T follicular helper cell (primary cell): ENCODE measurements at regions not wholly inside any gene's neighbourhood (a gene's known extent, or its start where the extent isn't known, plus 50 kb on each side); places are given as distances from the start of the nearest gene placed in this dataset.
"Not testable (repeated sequence)": the region's sequence is repeated elsewhere in the genome, so short reads cannot be mapped to it uniquely, and the experiment has no call there.

ENCODE experiments used
- DNase-seq: peaks from one replicate; pipeline ENCODE4 v3.0.0-alpha.2; 2020; ENCODE audit warnings: low read depth

- no peak for DNase-seq
Observed at GRCh38 chr1:245025525-245025924, 129.3 kb upstream of the KIF26B start.

- DNase-seq: no peak
Observed at GRCh38 chr1:245023222-245023621, 131.6 kb upstream of the KIF26B start.

GRCh38 chr1:245019910-245020486, 134.8 kb upstream of the KIF26B start:
- DNase-seq: no peak

- DNase-seq: no peak
Observed at GRCh38 chr1:245016700-245017099, 138.1 kb upstream of the KIF26B start.

- DNase-seq: no peak
Observed at GRCh38 chr1:245015031-245015430, 139.8 kb upstream of the KIF26B start.

GRCh38 chr1:245014247-245015029, 140.3 kb upstream of the KIF26B start:
- no peak for DNase-seq

GRCh38 chr1:245010018-245010614, 144.7 kb upstream of the KIF26B start:
- no peak for DNase-seq

- DNase-seq: no peak
Observed at GRCh38 chr1:245008761-245009160, 144.4 kb upstream of the HNRNPU start.

GRCh38 chr1:245007852-245008251, 143.5 kb upstream of the HNRNPU start:
- DNase-seq: no peak

- no peak for DNase-seq
Observed at GRCh38 chr1:245003246-245003645, 138.9 kb upstream of the HNRNPU start.

- no peak for DNase-seq
Observed at GRCh38 chr1:245001252-245001651, 136.9 kb upstream of the HNRNPU start.

- DNase-seq: no peak
Observed at GRCh38 chr1:245000872-245001188, 136.5 kb upstream of the HNRNPU start.

- not testable (repeated sequence) for DNase-seq
Observed at GRCh38 chr1:244999644-245000043, 135.3 kb upstream of the HNRNPU start.

GRCh38 chr1:244998717-244999346, 134.5 kb upstream of the HNRNPU start:
- DNase-seq: no peak

- DNase-seq: no peak
Observed at GRCh38 chr1:244995602-244996400, 131.5 kb upstream of the HNRNPU start.

GRCh38 chr1:244992833-244993232, 128.5 kb upstream of the HNRNPU start:
- no peak for DNase-seq

GRCh38 chr1:244989813-244990212, 125.5 kb upstream of the HNRNPU start:
- no peak for DNase-seq

GRCh38 chr1:244988521-244988920, 124.2 kb upstream of the HNRNPU start:
- DNase-seq: no peak

- no peak for DNase-seq
Observed at GRCh38 chr1:244980605-244981004, 116.3 kb upstream of the HNRNPU start.

GRCh38 chr1:244974550-244974949, 110.2 kb upstream of the HNRNPU start:
- DNase-seq: no peak

GRCh38 chr1:244974106-244974505, 109.8 kb upstream of the HNRNPU start:
- no peak for DNase-seq

- DNase-seq: no peak
Observed at GRCh38 chr1:244971552-244972216, 107.3 kb upstream of the HNRNPU start.
